ENCODE measurements at regions not wholly inside any gene's neighbourhood (a gene's known extent, or its start where the extent isn't known, plus 50 kb on each side); places are given as distances from the start of the nearest gene placed in this dataset. TPM values are rescaled to one million over a fixed set of nuclear protein-coding genes. Genes with fewer than 3 reads are reported as not detected.

DNA sequence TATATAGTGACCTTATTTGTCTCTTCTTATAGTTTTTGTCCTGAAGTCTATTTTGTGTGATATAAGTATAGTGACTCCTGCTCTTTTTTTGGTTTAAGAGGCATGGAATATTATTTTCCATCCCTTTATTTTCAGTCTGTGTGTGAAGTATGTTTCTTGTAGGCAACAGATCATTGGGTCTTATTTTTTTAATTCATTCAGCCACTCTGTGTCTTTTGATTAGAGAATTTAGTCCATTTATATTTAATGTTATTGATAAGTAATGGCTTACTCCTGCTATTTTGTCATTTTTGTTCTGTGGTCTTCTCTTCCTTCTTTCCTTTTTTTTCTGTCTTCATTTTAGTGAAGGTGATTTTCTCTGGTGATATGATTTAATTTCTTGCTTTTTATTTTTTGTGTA is 51.4 kb upstream of the TOP1 start:
- H3K27ac Mint-ChIP-seq: no peak overlapping the region
- Histone ChIP-seq H3K36me3 (replicated peaks in 1 of 2; ENCODE audit: control extremely low read depth in 1 of 2, control insufficient read depth in 1 of 2, extremely low read depth in 1 of 2, insufficient read depth in 2 of 2, low read length in 1 of 2) (no peaks in the 10 kb centered on the region), H4K20me1 (ENCODE audit: control insufficient read depth, insufficient read depth, low read length, poor library complexity, severe bottlenecking) (no peaks in the 10 kb centered on the region), H3K4me3 (ENCODE audit: control extremely low read depth in 1 of 5, extremely low read depth in 1 of 5, insufficient read depth in 1 of 5, low read depth in 2 of 5, low read length in 4 of 5) (no peak overlapping the region), H3K9me3 (ENCODE audit: control extremely low read depth in 1 of 3, control insufficient read depth in 2 of 3, insufficient read depth in 1 of 3, low read length in 2 of 3) (peaks cover 3 to 10% (median 10%) of the 10 kb centered on the region in 3 donors), H2AFZ (ENCODE audit: insufficient read depth, low read depth, low read length, poor library complexity, severe bottlenecking) (no peak overlapping the region), H3K27me3 (replicated peaks in 1 of 4; ENCODE audit: control extremely low read depth in 1 of 4, control insufficient read depth in 3 of 4, insufficient read depth in 4 of 4, low read length in 3 of 4) (no peaks in the 10 kb centered on the region), H3K27ac (ENCODE audit: low read length in 2 of 2) (no peak overlapping the region), H3K4me1 (ENCODE audit: control insufficient read depth in 2 of 2, insufficient read depth in 2 of 2, low read length in 2 of 2) (peaks cover under 1 to 1% of the 10 kb centered on the region in 2 donors), H3K4me2 (replicated peaks; ENCODE audit: low read depth, low read length, poor library complexity, severe bottlenecking) (no peak overlapping the region), H3K9ac (ENCODE audit: low read length) (no peak overlapping the region), H3K79me2 (ENCODE audit: control insufficient read depth, insufficient read depth, low read length) (no peaks in the 10 kb centered on the region)
- POLR2A ChIA-PET: no interaction called here
- no peak for ATAC-seq (ENCODE audit: low read depth)
- TF ChIP-seq EZH2 (IDR thresholded peaks at IDR 0.05; ENCODE audit: borderline replicate concordance, insufficient read depth, low read depth, low read length, poor library complexity, severe bottlenecking): no peak
- TF ChIP-seq, protein P1, sequence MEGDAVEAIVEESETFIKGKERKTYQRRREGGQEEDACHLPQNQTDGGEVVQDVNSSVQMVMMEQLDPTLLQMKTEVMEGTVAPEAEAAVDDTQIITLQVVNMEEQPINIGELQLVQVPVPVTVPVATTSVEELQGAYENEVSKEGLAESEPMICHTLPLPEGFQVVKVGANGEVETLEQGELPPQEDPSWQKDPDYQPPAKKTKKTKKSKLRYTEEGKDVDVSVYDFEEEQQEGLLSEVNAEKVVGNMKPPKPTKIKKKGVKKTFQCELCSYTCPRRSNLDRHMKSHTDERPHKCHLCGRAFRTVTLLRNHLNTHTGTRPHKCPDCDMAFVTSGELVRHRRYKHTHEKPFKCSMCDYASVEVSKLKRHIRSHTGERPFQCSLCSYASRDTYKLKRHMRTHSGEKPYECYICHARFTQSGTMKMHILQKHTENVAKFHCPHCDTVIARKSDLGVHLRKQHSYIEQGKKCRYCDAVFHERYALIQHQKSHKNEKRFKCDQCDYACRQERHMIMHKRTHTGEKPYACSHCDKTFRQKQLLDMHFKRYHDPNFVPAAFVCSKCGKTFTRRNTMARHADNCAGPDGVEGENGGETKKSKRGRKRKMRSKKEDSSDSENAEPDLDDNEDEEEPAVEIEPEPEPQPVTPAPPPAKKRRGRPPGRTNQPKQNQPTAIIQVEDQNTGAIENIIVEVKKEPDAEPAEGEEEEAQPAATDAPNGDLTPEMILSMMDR (IDR thresholded peaks at IDR 0.05): no peak
- no peak overlapping the region for H3K4me3 Mint-ChIP-seq
- peaks cover 1% of the 10 kb centered on the region for H3K4me1 Mint-ChIP-seq
- intact Hi-C loops (cut with micrococcal nuclease): no loop called here
- peaks cover 7% of the 10 kb centered on the region for H3K9me3 Mint-ChIP-seq (ENCODE audit: insufficient read depth)
- CTCF ChIA-PET: interaction anchor here (1.3 to 1.9 kb wide), 3 partner anchors 11 to 118 kb away, joined by 3 to 5 read pairs (median 4); no protein-coding TSS in a partner anchor
- peaks cover 10% of the 10 kb centered on the region for H3K27me3 Mint-ChIP-seq
- no peak for DNase-seq

- Histone ChIP-seq H3K36me3 (replicated peaks in 1 of 2; ENCODE audit: control extremely low read depth in 1 of 2, control insufficient read depth in 1 of 2, extremely low read depth in 1 of 2, insufficient read depth in 2 of 2, low read length in 1 of 2) (no peaks in the 10 kb centered on the region), H3K4me3 (ENCODE audit: control extremely low read depth in 1 of 5, extremely low read depth in 1 of 5, insufficient read depth in 1 of 5, low read depth in 2 of 5, low read length in 4 of 5) (no peak overlapping the region), H3K27ac (ENCODE audit: low read length in 2 of 2) (no peak overlapping the region), H2AFZ (ENCODE audit: insufficient read depth, low read depth, low read length, poor library complexity, severe bottlenecking) (no peak overlapping the region), H3K9ac (ENCODE audit: low read length) (no peak overlapping the region), H3K9me3 (ENCODE audit: control extremely low read depth in 1 of 3, control insufficient read depth in 2 of 3, insufficient read depth in 1 of 3, low read length in 2 of 3) (peaks cover 3 to 10% (median 10%) of the 10 kb centered on the region in 3 donors), H3K79me2 (ENCODE audit: control insufficient read depth, insufficient read depth, low read length) (no peaks in the 10 kb centered on the region), H3K4me1 (ENCODE audit: control insufficient read depth in 2 of 2, insufficient read depth in 2 of 2, low read length in 2 of 2) (peaks cover 7 to 8% of the 10 kb centered on the region in 2 donors), H3K4me2 (replicated peaks; ENCODE audit: low read depth, low read length, poor library complexity, severe bottlenecking) (no peak overlapping the region), H4K20me1 (ENCODE audit: control insufficient read depth, insufficient read depth, low read length, poor library complexity, severe bottlenecking) (no peaks in the 10 kb centered on the region), H3K27me3 (replicated peaks in 1 of 4; ENCODE audit: control extremely low read depth in 1 of 4, control insufficient read depth in 3 of 4, insufficient read depth in 4 of 4, low read length in 3 of 4) (no peaks in the 10 kb centered on the region)
- no peak for ATAC-seq (ENCODE audit: low read depth)
- H3K4me3 Mint-ChIP-seq: no peak overlapping the region
- TF ChIP-seq EZH2 (IDR thresholded peaks at IDR 0.05; ENCODE audit: borderline replicate concordance, insufficient read depth, low read depth, low read length, poor library complexity, severe bottlenecking): no peak
- TF ChIP-seq, protein P1 (IDR thresholded peaks at IDR 0.05): no peak
- peaks cover 3% of the 10 kb centered on the region for H3K4me1 Mint-ChIP-seq
- H3K27me3 Mint-ChIP-seq: peaks cover 10% of the 10 kb centered on the region
- H3K27ac Mint-ChIP-seq: no peak overlapping the region
- intact Hi-C loops (cut with micrococcal nuclease): no loop called here
- DNase-seq: no peak
- WGBS (ENCODE audit: insufficient coverage): 90% methylated on average over 2 of the region's 3 CpGs
- ChIA-PET CTCF (interaction anchor here (1.0 to 1.9 kb wide), 4 partner anchors 11 to 116 kb away, joined by 3 to 5 read pairs (median 4); no protein-coding TSS in a partner anchor), POLR2A (no interaction called here)
- peaks cover 7% of the 10 kb centered on the region for H3K9me3 Mint-ChIP-seq (ENCODE audit: insufficient read depth)
These were observed 49.9 kb upstream of the TOP1 start for GRCh38 chr20:40978761-40979160.

Small RNA genes in the stretch of these regions (small RNA-seq; reads per million reads assigned to genes)
- not detected for gene RNA5SP484 (ENCODE audit: insufficient read length, low read depth, low replicate concordance)

Data from B cell (primary cell).